Cerebellar cortex (tissue), 1 donor: ENCODE measurements at regions not wholly inside any gene's neighbourhood (a gene's known extent, or its start where the extent isn't known, plus 50 kb on each side); places are given as distances from the start of the nearest gene placed in this dataset.
A peak's percentile ranks its signal among the peaks of the same experiment; 100 is the strongest.

Experiments
- DNase-seq: peaks from one replicate; pipeline ENCODE4 v3.0.0-alpha.2; 2015; ENCODE audit warnings: low spot score

DNA sequence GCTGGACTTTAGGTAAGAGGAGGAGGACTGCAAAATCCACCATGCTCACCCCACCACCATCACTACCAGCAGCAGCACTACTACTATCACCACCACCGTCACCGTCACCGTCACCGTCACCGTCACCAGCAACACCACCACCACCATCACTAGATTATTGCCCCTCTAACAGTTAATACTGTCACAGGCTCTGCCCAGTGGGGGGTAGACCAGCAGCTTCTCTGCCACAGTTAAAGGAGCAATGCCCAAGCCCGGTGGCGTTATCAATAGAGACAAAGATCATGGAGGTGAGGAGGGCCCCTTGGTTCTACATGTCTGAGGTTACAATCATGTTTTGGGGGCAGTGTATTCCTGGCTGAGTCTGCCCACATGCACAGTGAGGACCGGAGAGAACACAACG is 184.4 kb upstream of the DYNLRB2 start:
- no peak for DNase-seq

DNA sequence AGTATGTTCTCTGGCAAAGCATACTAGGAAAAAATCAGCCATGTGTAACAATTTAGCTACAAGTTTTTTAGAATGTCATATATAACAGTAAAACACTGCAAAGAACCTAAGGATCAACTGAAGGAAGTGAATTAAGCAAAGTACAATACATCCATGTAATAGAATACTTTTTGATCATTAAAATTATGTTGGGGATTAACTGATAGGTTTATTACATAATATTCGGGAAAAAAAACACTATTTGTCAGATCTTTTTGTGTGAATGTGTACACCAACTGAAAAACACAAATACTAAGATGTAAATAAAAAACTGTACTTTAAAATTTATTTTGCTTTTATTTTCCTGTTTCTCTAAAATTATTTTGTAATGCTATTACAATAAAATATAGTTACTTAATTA is 185.5 kb upstream of the DYNLRB2 start:
- no peak for DNase-seq

- no peak for DNase-seq
These were observed 190.7 kb upstream of the DYNLRB2 start for GRCh38 chr16:80350061-80350460.

DNA sequence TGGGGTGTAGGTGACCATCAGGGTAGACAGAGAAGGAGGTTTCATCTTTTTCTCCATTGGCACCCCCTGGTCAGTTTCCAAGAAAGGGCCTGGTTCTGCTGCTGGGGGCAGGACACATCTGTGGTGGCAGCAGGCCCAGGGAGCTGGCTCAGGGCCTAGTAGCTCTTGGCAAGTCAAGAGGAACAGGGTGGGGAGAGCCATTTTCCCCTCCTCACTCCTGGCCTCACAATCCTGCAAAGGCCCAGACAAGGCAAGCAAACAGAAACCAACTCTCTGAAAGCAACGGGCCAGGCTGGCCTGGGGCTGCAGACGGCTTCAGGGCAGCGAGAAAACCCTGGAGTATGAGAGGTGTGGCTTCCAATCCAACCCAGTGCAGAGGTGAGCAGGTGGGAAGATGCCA is 192.9 kb upstream of the DYNLRB2 start:
- DNase-seq: no peak

- DNase-seq: no peak
These were observed 193.8 kb upstream of the DYNLRB2 start for GRCh38 chr16:80347002-80347401.

DNA sequence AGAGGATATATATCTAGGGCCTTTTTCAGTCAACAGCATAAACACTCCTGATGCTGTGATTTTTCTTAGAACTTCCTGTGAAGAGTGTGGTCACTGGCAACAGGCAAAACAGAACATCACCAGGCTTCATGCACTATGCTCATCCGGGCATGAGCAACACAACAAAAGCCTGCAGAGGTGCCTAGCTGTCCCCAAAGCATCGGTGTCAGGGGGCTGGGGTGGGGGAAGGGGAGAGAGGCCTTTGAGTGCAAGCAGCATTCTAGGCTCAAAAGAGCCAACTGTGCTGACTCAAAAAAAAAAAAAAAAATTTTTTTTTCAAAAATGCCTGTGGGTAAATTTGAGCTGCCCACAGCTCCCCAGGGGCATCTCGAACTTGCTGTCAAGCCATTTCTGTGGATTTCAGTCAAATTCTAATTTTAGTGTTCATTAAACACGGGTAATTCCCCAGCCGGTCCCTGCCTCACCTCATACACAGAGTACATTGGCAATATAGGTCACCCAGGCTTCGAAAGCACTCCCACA is 194.6 kb upstream of the DYNLRB2 start:
- no peak for DNase-seq

- no peak for DNase-seq
These were observed 195.1 kb upstream of the DYNLRB2 start for GRCh38 chr16:80345701-80346100.

DNA sequence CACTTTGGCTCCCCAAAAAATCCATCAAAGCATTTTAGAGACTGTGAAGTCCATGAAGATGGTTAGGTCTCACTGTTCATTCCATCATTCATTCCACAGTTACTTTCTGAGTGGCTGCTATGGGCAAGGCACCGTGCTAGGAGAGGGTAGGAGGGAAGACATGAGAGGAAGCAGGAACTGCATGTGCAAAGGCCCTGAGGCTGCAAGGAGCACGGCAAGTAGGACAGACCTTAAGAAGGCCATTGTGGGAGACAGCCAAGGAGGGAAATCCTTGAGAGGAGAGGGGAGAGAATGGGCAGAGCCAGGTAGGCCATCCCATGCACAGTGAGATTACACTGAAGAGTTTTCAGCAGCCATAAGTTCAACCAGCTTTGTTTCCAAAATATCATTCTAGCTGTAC is 196.2 kb upstream of the DYNLRB2 start:
- DNase-seq: no peak

- no peak for DNase-seq
These were observed 199.5 kb upstream of the DYNLRB2 start for GRCh38 chr16:80341263-80341662.

DNA sequence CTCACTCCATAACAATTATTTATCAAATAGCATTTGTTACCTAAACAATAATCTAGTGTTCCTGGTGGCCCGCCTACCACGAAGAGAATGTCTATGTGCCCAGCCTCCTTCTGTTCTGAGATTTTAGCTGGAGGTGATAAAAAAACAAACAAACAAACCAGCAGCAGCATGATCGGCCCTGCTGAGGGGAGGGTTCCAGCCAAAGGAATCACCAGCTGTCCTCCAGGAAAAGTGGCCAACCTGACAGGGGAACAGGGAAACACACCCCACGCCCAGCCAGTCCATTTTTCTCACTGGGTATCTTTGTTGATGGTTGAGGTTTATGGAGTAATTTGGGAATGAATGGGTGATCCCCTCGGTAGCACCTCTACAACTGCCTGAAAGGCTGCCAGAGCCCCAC is 203.0 kb upstream of the DYNLRB2 start:
- DNase-seq: peak; percentile 55

DNA sequence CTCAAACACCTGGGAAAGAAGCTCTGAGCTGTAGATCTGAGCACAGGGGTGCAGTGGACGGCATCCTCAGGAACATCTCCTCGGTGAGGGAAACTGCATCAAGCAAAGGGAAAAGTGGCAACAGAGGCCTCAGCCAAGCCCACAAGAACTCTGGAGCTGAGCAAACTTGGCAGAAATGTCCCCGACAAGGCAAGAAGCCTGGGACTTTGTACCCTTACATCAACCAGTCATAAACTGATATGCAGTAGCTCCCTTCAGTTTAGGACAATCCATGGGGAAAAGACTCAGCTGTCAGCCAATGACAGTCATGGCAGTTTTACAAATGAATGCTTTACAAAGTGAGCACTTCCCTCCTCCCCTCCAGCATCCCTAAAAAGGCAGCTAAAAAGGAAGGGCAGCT is 210.0 kb upstream of the DYNLRB2 start:
- no peak for DNase-seq

DNA sequence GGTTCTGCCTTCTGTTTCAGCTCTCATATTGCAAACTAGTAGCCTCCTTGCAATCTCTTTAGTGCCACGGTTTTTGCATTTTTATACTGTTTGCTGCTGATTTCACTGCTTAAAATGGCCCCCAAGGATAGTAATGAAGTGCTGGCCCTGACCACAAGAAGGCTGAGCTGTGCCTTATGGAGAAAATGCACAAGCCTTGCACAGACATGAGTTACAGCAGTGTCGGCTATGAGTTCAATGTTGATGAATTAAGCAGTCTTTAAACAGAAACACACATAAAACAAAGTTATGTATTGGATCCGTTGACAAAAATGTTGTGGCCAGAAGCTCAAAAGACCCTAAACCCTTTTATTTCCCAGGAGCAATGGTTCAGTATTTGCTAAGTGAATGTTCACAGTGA is 210.6 kb upstream of the DYNLRB2 start:
- no peak for DNase-seq

- DNase-seq: no peak
These were observed 213.1 kb upstream of the DYNLRB2 start for GRCh38 chr16:80327740-80328139.

DNA sequence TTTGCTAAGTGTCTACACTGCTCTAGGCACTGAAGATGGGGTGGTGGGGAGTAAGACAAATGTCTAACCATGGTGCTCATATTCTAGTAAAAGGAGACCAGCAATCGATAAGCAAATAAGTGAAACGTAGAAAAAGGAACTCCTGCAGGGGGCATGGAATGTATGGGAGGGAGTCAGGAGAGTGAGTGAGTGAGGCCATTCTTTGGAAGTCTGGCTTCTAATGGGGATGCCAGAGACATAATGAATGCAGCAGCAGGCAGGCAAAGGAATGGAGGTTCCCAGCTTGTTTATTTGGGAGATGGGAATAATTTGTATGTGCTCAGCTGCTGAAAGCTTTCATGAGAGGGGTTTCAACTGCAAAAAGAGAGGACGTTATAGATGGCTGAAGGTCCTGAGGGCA is 216.4 kb upstream of the DYNLRB2 start:
- DNase-seq: no peak

- DNase-seq: no peak
These were observed 217.0 kb upstream of the DYNLRB2 start for GRCh38 chr16:80323808-80324195.

- DNase-seq: peak; percentile 57
These were observed 217.5 kb upstream of the DYNLRB2 start for GRCh38 chr16:80323187-80323807.

DNA sequence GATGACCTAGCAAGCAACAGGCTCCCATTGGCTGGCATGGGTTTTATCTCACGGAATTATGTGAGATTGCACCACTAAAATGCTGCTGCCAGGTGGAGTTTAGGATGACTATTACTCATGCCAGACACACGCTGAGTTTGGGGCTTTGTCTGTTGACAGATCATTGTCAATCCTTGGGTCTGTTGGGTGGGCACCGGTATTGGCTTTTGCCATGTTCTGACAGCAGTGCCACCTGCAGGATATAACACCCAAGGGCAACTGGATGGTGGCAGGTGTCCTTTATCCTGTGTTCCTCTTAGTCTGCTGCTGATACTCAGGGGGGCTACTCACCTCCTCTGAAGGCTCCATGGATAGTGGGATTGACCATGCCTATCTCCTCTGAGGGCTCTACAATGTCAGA is 221.6 kb upstream of the DYNLRB2 start:
- no peak for DNase-seq

GRCh38 chr16:80318107-80318506 is 222.7 kb upstream of the DYNLRB2 start:
- no peak for DNase-seq

DNA sequence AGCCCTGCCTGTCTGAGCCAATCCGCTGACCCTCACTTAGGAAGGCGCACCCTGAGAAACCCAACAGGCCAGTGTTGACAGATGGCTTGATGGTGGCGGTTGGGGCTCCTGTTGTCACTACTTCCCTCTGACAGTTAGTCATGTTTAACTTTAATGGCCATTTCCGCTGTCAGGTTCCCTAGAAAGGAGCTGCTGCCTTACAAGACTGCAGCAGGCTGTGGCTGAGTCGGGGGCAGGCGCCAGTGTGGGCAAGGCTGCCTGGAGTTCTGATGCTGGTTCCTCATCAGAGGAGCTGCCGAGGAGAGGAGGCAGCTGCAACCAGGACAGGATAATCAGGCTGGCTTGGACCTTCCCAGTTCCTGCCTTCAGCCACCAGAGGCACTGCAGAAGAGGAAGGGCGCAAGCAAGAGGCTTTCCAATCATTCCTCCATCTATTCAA is 223.2 kb upstream of the DYNLRB2 start:
- DNase-seq: no peak

GRCh38 chr16:80317116-80317515 is 223.7 kb upstream of the DYNLRB2 start:
- no peak for DNase-seq

DNA sequence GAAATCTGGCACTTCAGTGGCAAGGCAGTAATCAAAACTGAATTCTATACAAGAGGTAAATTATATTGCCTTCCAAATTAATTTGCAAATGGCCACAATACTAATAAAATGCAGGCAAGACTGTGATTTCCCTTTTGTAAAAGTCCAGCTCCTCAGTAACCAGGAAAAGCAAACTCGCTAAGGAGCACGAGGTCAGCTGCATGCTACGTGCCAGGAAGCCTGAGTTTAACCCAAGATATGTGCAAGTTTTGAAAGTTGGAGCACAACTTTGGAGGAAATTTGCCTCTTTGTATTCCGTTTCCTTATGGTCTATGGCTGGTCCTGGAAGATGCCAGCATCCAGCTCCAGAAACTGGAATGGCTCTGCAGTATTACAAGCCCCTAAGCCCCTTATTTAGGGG is 226.8 kb upstream of the DYNLRB2 start:
- DNase-seq: no peak

DNA sequence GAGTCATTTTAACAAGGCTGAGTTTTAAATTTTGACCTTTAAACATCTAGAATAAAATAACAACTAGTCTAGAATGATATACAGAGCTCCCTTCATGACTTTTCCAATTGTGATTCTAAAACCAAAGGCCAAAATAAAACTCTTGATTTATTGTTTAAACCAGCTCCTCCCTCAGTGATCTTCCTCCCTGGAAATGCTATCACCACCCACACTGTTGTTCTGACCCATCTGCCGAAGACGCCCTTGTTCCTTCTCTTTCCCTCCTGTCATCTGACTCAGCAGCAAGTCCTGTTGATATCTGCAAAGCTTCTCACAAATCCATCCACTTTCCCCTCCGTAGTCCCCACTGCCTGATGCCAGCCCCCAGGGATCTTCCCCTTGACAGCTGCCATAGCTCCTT is 231.6 kb upstream of the DYNLRB2 start:
- no peak for DNase-seq

GRCh38 chr16:80305410-80305809 is 235.4 kb upstream of the DYNLRB2 start:
- no peak for DNase-seq

DNA sequence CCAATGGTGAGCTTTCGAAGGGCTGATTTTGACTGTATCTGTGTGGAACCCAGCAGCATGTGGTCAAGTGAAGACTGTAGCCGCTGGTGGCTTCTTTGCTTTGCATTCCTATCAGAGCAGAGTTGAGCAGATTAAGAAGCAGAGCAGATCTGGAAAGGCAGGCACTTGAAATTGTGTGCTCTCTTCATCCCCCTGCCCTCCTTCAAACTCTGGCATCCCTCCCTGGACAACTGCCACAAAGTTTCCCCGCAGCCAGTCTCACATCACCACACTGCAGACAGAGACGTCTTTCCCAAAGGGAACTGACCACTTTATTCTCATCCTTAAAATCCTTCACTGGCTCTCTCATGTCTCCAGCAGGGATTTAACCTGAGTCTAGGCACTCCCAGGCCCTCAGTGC is 237.1 kb upstream of the DYNLRB2 start:
- DNase-seq: no peak

GRCh38 chr16:80300876-80301275 is 239.9 kb upstream of the DYNLRB2 start:
- no peak for DNase-seq
